GM21423 (cell line): ENCODE measurements at regions not wholly inside any gene's neighbourhood (a gene's known extent, or its start where the extent isn't known, plus 50 kb on each side); places are given as distances from the start of the nearest gene placed in this dataset.

Experiments used
- ATAC-seq: cut with Tn5 transposase; IDR thresholded peaks from one replicate; pipeline ENCODE4 v1.9.1; 2021; ENCODE audit warnings: mild to moderate bottlenecking, moderate library complexity; ENCODE audit not compliant: unreplicated experiment

GRCh38 chr20:6501061-6501460 lies 266.4 kb upstream of the BMP2 start:
- no peak for ATAC-seq

GRCh38 chr20:6499566-6499965 lies 267.9 kb upstream of the BMP2 start:
- no peak for ATAC-seq

GRCh38 chr20:6496874-6497273 lies 270.6 kb upstream of the BMP2 start:
- no peak for ATAC-seq

- ATAC-seq = no peak
Observed at GRCh38 chr20:6495907-6496306, 271.6 kb upstream of the BMP2 start.

GRCh38 chr20:6492271-6493055 lies 275.0 kb upstream of the BMP2 start:
- ATAC-seq = no peak

GRCh38 chr20:6490849-6491248 lies 276.6 kb upstream of the BMP2 start:
- no peak for ATAC-seq

GRCh38 chr20:6489361-6490171 lies 277.9 kb upstream of the BMP2 start:
- ATAC-seq = no peak

- ATAC-seq = no peak
Observed at GRCh38 chr20:6485351-6485750, 282.1 kb upstream of the BMP2 start.

- no peak for ATAC-seq
Observed at GRCh38 chr20:6483727-6484126, 283.8 kb upstream of the BMP2 start.

GRCh38 chr20:6482486-6482885 lies 285.0 kb upstream of the BMP2 start:
- no peak for ATAC-seq

GRCh38 chr20:6480328-6481200 lies 286.9 kb upstream of the BMP2 start:
- ATAC-seq = no peak

GRCh38 chr20:6473197-6473596 lies 294.3 kb upstream of the BMP2 start:
- no peak for ATAC-seq

GRCh38 chr20:6471871-6472270 lies 295.6 kb upstream of the BMP2 start:
- no peak for ATAC-seq

- ATAC-seq = no peak
Observed at GRCh38 chr20:6471110-6471647, 296.3 kb upstream of the BMP2 start.

GRCh38 chr20:6469695-6470094 lies 297.8 kb upstream of the BMP2 start:
- ATAC-seq = no peak

- no peak for ATAC-seq
Observed at GRCh38 chr20:6468423-6469116, 298.9 kb upstream of the BMP2 start.

- ATAC-seq = no peak
Observed at GRCh38 chr20:6467562-6467961, 299.9 kb upstream of the BMP2 start.

GRCh38 chr20:6466075-6466810 lies 301.2 kb upstream of the BMP2 start:
- ATAC-seq = no peak

- no peak for ATAC-seq
Observed at GRCh38 chr20:6450841-6451240, 316.6 kb upstream of the BMP2 start.

- no peak for ATAC-seq
Observed at GRCh38 chr20:6440443-6440799, 317.6 kb upstream of the FERMT1 start.
